Activated CD4-positive, CD25-positive, alpha-beta regulatory T cell treated with anti-CD3 and anti-CD28 coated beads, Interleukin-2, amount 50 U/mL, for 24 hours (primary cell): ENCODE measurements at regions not wholly inside any gene's neighbourhood (a gene's known extent, or its start where the extent isn't known, plus 50 kb on each side); places are given as distances from the start of the nearest gene placed in this dataset.
"Not testable (repeated sequence)": the region's sequence is repeated elsewhere in the genome, so short reads cannot be mapped to it uniquely, and the experiment has no call there.

Experiments used
- ATAC-seq, 2 donors: fragments of 150-1000 bp; cut with Tn5 transposase; one replicate each; pipeline ENCODE4 v1.10.0; 2021; ENCODE audit warnings: mild to moderate bottlenecking in 1 of 2, moderate library complexity in 1 of 2

DNA sequence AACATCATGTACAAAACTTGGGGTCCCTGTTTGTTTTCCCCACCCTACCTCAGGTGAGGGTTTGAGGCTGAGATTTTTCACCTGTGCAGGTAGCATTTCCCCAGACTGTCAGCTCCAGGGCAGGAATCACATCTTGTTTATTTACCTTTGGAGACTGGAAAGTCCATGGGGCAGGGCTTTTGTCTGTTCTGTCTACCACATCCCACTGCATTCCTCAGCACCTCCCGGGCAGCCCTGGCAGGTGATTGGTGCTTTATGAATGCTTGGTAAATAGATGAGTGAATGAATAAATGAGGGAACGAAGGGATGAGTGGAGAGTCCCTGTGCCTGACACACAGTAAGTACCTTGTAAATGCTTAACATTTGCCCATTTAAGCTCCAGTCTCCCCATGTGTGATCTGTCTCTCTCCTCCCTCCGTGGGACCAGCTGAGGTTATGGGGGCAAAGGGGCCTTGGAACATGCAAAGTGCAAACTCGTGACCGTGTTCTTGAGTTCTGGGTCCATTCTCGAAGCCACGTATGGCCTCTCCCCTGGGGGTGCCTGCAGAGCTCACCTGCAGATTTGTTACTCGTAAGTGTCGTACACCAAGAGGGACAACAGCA lies 69.7 kb upstream of the PMEPA1 start:
- ATAC-seq = no peak

DNA sequence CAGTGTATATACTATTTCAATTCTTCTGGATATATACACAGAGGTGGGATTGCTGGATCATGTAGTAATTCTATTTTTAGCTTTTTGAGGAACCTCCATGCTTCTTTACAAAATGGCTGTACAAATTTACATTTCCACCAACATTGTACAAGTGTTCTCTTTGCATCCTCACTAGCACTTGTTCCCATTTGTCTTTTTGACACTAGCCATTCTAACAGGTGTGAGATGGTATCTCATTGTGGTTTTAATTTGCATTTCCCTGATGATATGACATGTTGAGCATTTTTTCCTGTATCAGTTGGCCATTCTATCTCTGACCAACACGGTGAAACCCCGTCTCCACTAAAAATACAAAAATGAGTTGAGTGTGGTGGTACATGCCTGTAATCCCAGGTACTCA lies 68.1 kb upstream of the PMEPA1 start:
- no peak for ATAC-seq

DNA sequence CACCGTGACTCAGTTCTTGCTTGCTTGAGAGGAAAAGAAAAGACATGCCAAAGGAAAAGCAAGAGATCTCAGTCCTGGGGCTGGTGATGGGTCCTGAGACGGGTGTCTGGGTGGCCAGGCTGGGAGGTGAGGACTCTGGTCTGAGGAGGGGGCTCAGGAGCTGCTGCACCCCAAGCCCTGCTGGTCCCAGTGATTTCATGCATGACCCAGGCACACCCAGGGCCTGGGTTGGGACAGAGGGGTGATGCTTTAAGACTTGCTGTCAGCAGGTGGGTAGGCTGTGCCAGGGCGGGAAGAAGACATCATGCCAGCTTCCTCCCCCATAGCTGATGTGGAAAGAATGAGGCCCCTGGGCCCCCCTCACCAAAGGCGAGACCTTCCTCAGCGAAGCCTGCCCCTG lies 65.1 kb upstream of the PMEPA1 start:
- no peak for ATAC-seq

- ATAC-seq = no peak
Measured at GRCh38 chr20:57774111-57774880, 64.5 kb upstream of the PMEPA1 start.

DNA sequence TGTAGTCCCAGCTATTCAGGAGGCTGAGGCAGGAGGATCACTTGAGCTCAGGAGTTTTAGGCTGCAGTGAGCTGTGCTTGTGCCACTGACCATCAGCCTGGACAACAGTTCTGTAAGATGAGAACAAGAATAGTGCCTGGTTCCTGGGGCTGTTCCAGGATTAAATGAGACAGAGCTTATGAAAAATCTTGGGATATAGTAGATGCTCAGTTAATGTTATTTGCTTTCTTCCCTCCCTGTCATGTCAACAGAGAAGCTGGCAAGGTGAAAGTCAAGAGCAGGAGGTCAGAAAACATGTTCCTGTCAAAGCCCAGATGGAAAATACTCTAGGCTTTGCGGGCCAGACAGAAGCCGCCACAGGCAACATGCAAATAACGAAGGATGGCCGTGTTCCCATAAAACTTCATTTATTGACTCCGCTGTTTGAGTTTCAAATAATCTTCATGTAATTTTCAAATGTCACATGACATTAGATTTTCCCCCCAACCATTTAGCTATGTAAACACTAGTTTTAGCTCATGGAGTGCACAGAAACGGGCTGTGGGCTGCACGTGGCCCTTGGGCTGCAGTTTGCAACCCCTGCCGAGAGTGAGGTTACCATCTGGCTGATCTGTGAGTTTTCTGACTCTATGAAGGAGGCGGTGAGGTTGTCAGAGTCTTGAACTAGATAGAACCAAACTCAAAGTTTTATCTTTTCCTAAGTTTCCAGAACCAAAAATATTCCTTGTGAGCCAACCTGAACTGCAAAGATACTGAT lies 63.4 kb upstream of the PMEPA1 start:
- no peak for ATAC-seq

DNA sequence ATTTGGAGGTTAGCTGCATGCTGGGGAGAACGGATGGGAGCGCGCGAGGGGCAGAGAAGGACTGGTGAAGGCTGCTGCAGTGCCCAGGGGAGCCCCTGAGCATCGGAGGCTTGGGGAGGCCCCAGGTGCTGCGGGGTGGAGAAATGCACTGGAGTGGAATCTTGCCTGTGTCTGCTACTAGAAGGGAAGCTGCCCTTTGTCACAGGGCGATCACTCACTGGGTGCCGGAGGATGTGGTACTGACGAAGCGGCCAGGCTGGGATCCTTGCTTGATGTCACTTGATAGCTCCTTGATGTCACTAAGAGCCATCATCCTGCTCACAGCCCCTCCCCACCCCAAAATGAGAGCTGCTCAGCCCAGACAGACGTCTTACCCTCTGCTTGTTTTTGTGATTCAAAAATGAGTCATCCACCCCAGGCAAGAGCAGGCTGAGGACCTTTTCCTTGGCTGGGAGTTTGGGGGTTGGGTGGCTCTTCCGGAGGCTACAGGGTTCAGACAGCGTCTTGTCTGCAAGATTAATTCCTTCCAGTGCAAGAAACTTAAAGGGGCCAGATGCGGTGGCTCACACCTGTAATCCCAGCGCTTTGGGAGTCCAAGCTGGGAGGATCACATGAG lies 62.6 kb upstream of the PMEPA1 start:
- peak; percentile 75 to 91 for ATAC-seq

GRCh38 chr20:57770852-57771720 lies 61.3 kb upstream of the PMEPA1 start:
- ATAC-seq = no peak

DNA sequence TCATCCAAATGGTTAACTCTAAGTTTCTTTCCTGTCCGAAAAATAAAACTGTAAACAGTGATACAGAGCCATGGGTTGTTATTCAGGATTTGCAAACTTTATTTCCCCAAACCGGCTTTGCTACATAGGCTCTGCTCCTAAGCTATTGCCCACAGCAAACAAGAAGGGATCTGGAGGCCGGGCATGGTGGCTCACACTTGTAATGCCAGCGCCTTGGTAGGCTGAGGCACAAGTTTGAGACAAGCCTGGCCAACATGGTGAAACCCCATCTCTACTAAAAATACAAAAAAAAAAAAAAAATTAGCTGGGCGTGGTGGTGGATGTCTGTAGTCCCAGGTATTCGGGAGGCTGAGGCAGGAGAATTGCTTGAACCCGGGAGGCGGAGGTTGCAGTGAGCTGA lies 60.6 kb upstream of the PMEPA1 start:
- ATAC-seq = not testable (repeated sequence)

DNA sequence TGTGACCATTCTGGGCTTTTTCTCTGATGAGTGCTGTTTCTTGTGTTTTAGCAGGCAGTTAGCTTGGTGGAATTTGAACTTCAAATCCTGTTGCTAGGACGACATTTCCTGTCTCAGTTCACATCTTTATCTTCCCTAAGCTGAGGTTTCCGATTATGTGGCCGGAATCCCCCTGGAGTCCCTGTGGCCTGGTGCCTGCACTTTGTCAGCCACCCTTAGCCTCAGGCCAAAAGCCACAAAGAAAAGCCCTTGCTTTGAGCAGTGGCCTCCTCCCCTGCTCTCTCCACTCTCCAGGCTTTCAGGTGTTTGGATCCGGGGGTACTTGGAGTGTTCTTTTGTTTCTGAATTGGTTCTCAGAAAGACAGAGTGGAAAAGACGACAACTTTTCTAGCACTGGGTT lies 59.9 kb upstream of the PMEPA1 start:
- ATAC-seq = no peak

DNA sequence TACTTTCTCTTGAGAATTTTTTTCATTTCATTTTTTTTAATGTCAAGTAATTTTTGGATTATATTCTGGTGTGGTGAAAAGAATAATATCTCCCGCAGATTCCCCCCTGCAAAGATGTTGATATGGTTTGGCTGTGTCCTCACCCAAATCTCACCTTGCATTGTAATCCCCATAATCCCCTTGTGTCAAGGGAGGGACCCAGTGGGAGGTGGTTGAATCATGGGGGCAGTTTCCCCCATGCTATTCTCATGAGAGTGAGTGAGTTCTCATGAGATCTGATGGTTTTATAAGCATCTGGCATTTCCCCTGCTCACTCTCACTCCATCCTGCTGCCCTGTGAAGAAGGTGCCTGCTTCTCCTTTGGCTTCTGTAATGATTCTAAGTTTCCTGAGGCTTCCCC lies 58.7 kb upstream of the PMEPA1 start:
- ATAC-seq = no peak

- no peak for ATAC-seq
Measured at GRCh38 chr20:57767441-57767840, 57.6 kb upstream of the PMEPA1 start.

DNA sequence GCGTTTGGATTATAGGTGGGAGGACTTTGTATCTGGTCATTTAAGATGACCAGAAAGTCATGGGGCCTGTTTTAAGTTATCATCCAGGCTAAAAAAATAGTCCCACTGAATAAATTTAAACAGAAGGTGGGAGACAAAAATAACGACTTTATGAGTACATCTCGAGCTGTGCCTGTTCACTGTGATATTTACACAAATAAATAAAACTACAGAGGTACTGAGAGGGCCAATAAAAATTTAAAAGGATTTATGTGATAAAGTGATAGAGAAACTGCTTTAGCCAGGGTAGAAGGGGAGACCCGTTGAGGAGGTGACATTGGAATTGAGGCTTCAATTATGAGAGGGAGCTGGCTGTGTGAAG lies 53.4 kb upstream of the PMEPA1 start:
- no peak for ATAC-seq

- ATAC-seq = no peak
Measured at GRCh38 chr20:57762531-57763234, 52.9 kb upstream of the PMEPA1 start.

DNA sequence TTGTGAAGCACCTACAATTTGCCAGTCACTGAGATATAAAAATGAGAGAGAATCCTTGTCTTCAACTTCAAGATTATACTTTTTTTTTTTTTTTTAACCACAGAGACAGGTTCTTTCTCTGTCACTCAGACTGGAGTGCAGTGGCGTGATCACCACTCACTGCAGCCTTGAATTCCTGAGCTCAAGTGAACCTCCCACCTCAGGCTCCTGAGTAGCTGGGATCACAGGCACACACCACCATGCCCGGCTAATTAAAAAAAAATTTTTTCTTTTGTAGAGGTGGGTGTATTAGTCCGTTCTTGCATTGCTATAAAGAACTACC lies 51.6 kb upstream of the PMEPA1 start:
- ATAC-seq = no peak

DNA sequence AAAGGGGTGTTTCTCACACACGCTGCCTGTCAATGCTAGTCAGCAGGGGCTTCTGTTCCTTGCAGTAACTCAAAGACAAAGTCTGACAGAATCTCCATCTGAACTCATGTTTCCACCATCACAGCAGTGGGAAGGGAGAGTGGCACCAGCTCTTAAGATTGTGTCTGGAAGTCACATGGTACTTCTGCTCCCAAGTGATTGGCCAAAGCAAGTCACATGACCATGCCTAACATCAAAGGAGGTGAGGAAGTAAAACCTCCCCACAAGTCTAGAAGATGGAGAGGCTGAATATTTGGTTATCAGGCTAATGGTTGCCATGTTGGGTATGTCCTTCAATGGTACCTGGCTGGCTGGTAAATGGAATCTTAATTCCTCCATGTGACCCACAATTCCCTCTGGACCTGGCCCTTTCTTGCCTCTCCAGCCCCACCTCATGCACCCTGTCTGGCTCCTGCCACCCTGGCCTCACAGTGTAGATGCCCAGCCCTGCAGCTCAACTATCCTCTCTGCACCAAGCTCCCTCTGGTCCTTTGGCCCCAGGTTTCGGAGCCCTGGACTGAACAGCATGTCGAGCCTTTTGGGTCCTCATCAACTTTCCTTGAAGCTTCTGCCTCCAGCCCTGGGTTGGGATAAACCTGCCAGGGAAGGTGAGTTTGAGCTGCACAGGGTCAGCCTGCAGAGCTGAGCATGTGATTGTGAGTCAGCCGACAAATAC lies 51.0 kb upstream of the PMEPA1 start:
- ATAC-seq = no peak

DNA sequence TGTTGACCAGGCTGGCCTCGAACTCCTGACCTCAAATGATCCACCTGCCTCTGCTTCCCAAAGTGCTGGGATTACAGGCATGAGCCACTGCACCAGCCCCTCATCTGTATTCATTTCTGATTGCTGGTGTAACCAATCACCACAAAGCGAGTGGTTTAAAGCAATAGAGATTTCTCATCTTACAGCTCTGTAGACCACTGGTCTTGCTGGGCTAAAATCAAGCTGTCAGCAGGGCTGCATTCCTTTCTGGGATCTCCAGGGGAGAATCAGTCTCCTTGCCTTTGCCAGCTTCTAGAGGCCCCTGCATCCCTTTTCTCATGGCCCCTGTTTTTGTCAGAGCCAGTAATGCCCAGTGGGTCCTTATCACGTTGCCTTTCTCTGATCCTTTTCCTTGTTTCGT lies 49.9 kb upstream of the PMEPA1 start:
- ATAC-seq = no peak
